Keratinocyte (primary cell): ENCODE measurements at regions not wholly inside any gene's neighbourhood (a gene's known extent, or its start where the extent isn't known, plus 50 kb on each side); places are given as distances from the start of the nearest gene placed in this dataset.

Experiments
- DNase-seq: peaks from one replicate; pipeline ENCODE4 v3.0.0-alpha.2; 2011; ENCODE audit warnings: low read depth, missing footprints, low spot score
- FAIRE-seq: peaks from 2 replicates; lab custom pipeline; 2011; peaks lifted over from hg19 to GRCh38; lab: Jason Lieb, UNC
- H2AFZ ChIP-seq: 2 replicates; pipeline ENCODE4 v1.6.0; 2012; ENCODE audit warnings: low read length, control low read depth, inconsistent platforms; ENCODE audit not compliant: control insufficient read depth
- H3K27ac ChIP-seq: 2 replicates; pipeline ENCODE4 v1.5.1; 2011; ENCODE audit warnings: low read length; ENCODE audit not compliant: control insufficient read depth, insufficient read depth
- H3K27me3 ChIP-seq: 3 replicates; pipeline ENCODE4 v1.6.0; 2011; ENCODE audit warnings: low read length; ENCODE audit not compliant: control insufficient read depth, insufficient read depth; ENCODE audit errors: extremely low read depth
- H3K36me3 ChIP-seq, 2 experiments: 2 replicates in 1 of 2; 3 replicates in 1 of 2; pipeline ENCODE4 v1.5.1; 2011; ENCODE audit warnings: low read length in 2 of 2, mild to moderate bottlenecking in 1 of 2; ENCODE audit not compliant: control insufficient read depth in 2 of 2, insufficient read depth in 2 of 2; ENCODE audit errors: extremely low read depth in 1 of 2
- H3K4me1 ChIP-seq: 3 replicates; pipeline ENCODE4 v1.5.1; 2011; ENCODE audit warnings: low read length; ENCODE audit not compliant: control insufficient read depth, insufficient read depth; ENCODE audit errors: extremely low read depth
- H3K4me2 ChIP-seq: 3 replicates; pipeline ENCODE4 v1.6.0; 2011; ENCODE audit warnings: low read depth, low read length; ENCODE audit not compliant: control insufficient read depth, insufficient read depth; ENCODE audit errors: extremely low read depth
- H3K4me3 ChIP-seq, 3 experiments: fragments of 200-600 bp in 1 of 3; sonication (generic) in 1 of 3; 2 replicates in 2 of 3; 3 replicates in 1 of 3; pipeline ENCODE4 v1.5.1; 2011 to 2016; ENCODE audit warnings: low read length in 3 of 3, mild to moderate bottlenecking in 3 of 3, control low read depth in 2 of 3, inconsistent platforms in 1 of 3, low read depth in 1 of 3, mixed read lengths in 1 of 3, mixed run types in 1 of 3, moderate library complexity in 1 of 3; ENCODE audit not compliant: control insufficient read depth in 2 of 3, insufficient read depth in 2 of 3; ENCODE audit errors: extremely low read depth in 1 of 3
- H3K79me2 ChIP-seq: 2 replicates; pipeline ENCODE4 v1.6.0; 2012; ENCODE audit warnings: low read length; ENCODE audit not compliant: control insufficient read depth, insufficient read depth
- H3K9ac ChIP-seq: 3 replicates; pipeline ENCODE4 v1.6.0; 2011; ENCODE audit warnings: low read length; ENCODE audit not compliant: control insufficient read depth, insufficient read depth; ENCODE audit errors: extremely low read depth
- H3K9me1 ChIP-seq: 3 replicates; pipeline ENCODE4 v1.6.0; 2011; ENCODE audit warnings: low read length; ENCODE audit not compliant: control insufficient read depth, insufficient read depth; ENCODE audit errors: extremely low read depth
- H3K9me3 ChIP-seq: 2 replicates; pipeline ENCODE4 v1.5.1; 2012; ENCODE audit warnings: low read depth, low read length; ENCODE audit not compliant: control insufficient read depth
- H4K20me1 ChIP-seq: 3 replicates; pipeline ENCODE4 v1.6.0; 2011; ENCODE audit warnings: low read length; ENCODE audit not compliant: control insufficient read depth, insufficient read depth; ENCODE audit errors: extremely low read depth
- EZH2 ChIP-seq: IDR thresholded peaks from one replicate; pipeline ENCODE4 v1.6.1; 2012; ENCODE audit warnings: inconsistent platforms, mild to moderate bottlenecking, low read length, moderate library complexity
- dilution Hi-C: fragments of 300-500 bp; cut with MboI; formaldehyde crosslinking; loops from one replicate; pipeline ENCODE4 v1.7.0; 2020; ENCODE audit warnings: low sequenced_read_pairs; ENCODE audit not compliant: extremely low pct_ligation_motif_present
- TF ChIP-seq, protein P1 (sequence below), 3 experiments: IDR thresholded peaks in 1 of 3; conservative IDR thresholded peaks in 1 of 3; optimal IDR thresholded peaks in 1 of 3; 2 replicates in 2 of 3; 3 replicates in 1 of 3; pipeline versions ENCODE3 to v1.5.1; 2011; ENCODE audit warnings: low read length in 3 of 3, mild to moderate bottlenecking in 3 of 3, moderate library complexity in 2 of 3, control low read depth in 1 of 3, inconsistent platforms in 1 of 3; ENCODE audit not compliant: insufficient read depth in 2 of 3; ENCODE audit errors: extremely low read depth in 1 of 3

DNA sequence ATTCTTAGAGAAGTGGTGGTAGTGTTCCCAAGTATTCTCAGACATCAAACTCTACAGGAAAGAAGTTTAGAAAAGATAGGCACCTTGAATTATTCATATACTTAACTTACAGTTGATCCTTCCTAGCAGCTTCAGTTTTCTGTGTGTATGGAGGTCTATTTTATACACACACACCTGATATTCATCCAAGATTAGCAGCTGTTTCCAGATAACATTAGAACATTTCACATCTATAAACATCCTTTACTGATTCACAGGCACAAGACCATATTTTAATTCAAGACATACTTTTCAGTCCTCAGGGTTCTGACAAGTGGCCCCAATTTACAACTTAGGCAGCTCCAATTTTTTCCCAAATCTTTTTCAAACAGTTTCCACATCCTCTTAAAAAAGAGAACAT is 287.8 kb upstream of the USP25 start:
- Histone ChIP-seq H4K20me1 (no peaks in the 10 kb centered on the region), H3K9me3 (no peaks in the 10 kb centered on the region), H3K4me1 (no peaks in the 10 kb centered on the region), H3K27me3 (no peaks in the 10 kb centered on the region), H3K9me1 (no peaks in the 10 kb centered on the region), H3K4me3 (no peak overlapping the region), H3K79me2 (no peaks in the 10 kb centered on the region), H3K27ac (no peak overlapping the region), H2AFZ (no peak overlapping the region), H3K36me3 (no peaks in the 10 kb centered on the region), H3K4me2 (no peak overlapping the region), H3K9ac (no peak overlapping the region)
- FAIRE-seq (no peak), DNase-seq (no peak)
- TF ChIP-seq, protein P1, sequence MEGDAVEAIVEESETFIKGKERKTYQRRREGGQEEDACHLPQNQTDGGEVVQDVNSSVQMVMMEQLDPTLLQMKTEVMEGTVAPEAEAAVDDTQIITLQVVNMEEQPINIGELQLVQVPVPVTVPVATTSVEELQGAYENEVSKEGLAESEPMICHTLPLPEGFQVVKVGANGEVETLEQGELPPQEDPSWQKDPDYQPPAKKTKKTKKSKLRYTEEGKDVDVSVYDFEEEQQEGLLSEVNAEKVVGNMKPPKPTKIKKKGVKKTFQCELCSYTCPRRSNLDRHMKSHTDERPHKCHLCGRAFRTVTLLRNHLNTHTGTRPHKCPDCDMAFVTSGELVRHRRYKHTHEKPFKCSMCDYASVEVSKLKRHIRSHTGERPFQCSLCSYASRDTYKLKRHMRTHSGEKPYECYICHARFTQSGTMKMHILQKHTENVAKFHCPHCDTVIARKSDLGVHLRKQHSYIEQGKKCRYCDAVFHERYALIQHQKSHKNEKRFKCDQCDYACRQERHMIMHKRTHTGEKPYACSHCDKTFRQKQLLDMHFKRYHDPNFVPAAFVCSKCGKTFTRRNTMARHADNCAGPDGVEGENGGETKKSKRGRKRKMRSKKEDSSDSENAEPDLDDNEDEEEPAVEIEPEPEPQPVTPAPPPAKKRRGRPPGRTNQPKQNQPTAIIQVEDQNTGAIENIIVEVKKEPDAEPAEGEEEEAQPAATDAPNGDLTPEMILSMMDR (optimal IDR thresholded peaks at IDR 0.05 in 1 of 3, IDR thresholded peaks at IDR 0.05 in 1 of 3, conservative IDR thresholded peaks at IDR 0.05 in 1 of 3; ENCODE audit: extremely low read depth in 1 of 3, insufficient read depth in 2 of 3, low read length in 3 of 3), result no peak
- TF ChIP-seq EZH2, result no peak
- dilution Hi-C loops, result no loop called here

DNA sequence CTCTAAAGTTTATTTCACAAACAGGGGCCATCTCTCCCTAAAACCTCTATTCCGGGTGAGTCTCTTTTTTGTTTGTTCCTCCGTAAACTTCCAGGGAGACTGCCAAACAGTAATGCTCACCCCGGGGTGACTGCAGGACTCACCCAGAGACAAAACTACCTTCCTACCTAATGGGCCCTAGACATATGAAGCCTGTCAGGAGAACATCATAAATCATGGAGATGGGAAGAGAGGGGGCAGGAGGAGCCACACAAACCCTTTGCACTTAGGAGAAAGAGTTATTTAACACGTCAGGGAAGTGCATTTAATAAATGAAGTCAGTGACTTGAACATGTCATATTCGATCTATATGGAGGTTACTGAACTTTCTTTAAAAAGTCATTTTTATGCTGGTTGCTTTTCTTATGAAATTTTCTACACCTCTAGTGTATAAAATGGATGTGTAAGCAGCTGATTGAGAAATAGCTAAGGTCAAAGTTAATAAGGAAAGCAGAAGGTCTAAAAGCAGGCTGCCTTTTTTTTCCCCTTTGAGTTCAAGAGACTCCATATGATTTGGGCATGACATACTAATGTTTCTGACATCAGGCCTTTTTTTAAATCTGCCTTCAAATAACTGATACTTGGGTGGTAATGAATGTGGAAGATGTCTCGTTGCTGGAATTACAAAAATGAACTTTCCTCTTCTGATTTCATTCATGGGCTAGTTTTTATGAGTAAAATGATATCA is 286.9 kb upstream of the USP25 start:
- H3K9me3 ChIP-seq, result no peaks in the 10 kb centered on the region
- H3K9ac ChIP-seq, result no peak overlapping the region
- no peaks in the 10 kb centered on the region for H4K20me1 ChIP-seq
- no peak for DNase-seq
- dilution Hi-C loops, result no loop called here
- no peaks in the 10 kb centered on the region for H3K4me1 ChIP-seq
- no peaks in the 10 kb centered on the region for H3K9me1 ChIP-seq
- no peak overlapping the region for H3K27ac ChIP-seq
- no peaks in the 10 kb centered on the region for H3K27me3 ChIP-seq
- TF ChIP-seq, protein P1 (optimal IDR thresholded peaks at IDR 0.05 in 1 of 3, IDR thresholded peaks at IDR 0.05 in 1 of 3, conservative IDR thresholded peaks at IDR 0.05 in 1 of 3; ENCODE audit: extremely low read depth in 1 of 3, insufficient read depth in 2 of 3, low read length in 3 of 3), result no peak
- TF ChIP-seq EZH2, result no peak
- H2AFZ ChIP-seq, result no peak overlapping the region
- H3K79me2 ChIP-seq, result no peaks in the 10 kb centered on the region
- H3K36me3 ChIP-seq, result no peaks in the 10 kb centered on the region
- no peak overlapping the region for H3K4me3 ChIP-seq
- no peak overlapping the region for H3K4me2 ChIP-seq
- FAIRE-seq, result no peak
